CD8-positive, alpha-beta memory T cell (primary cell): ENCODE measurements at regions not wholly inside any gene's neighbourhood (a gene's known extent, or its start where the extent isn't known, plus 50 kb on each side); places are given as distances from the start of the nearest gene placed in this dataset.

Experiments
- CTCF ChIA-PET: fragments of 350-600 bp; sonication (Branson Sonifier 250); formaldehyde crosslinking; loops from one replicate; lab custom pipeline; 2021; ENCODE audit warnings: antibody characterized with exemption; lab: Charles Lee
- POLR2A ChIA-PET: fragments of 350-600 bp; sonication (Branson Sonifier 250); formaldehyde crosslinking; loops from one replicate; lab custom pipeline; 2021; ENCODE audit warnings: antibody characterized with exemption; lab: Charles Lee
- DNase-seq, 5 donors: peaks; one replicate each; pipeline versions ENCODE4 v3.0.0 to v3.0.0-alpha.2; 2020 to 2022; ENCODE audit warnings: mixed read lengths in 1 of 5
- H3K27ac ChIP-seq: one replicate; pipeline ENCODE4 v1.7.0; 2013; ENCODE audit warnings: low read depth, mild to moderate bottlenecking, low read length, moderate library complexity
- H3K27me3 ChIP-seq: 2 replicates; pipeline ENCODE4 v1.7.0; 2013; ENCODE audit warnings: low read length, mild to moderate bottlenecking; ENCODE audit not compliant: insufficient read depth, poor library complexity, severe bottlenecking
- H3K36me3 ChIP-seq: 2 replicates; pipeline ENCODE4 v1.7.0; 2013; ENCODE audit warnings: mild to moderate bottlenecking, low read length, moderate library complexity; ENCODE audit not compliant: insufficient read depth
- H3K4me1 ChIP-seq: 2 replicates; pipeline ENCODE4 v1.7.0; 2013; ENCODE audit warnings: mild to moderate bottlenecking, low read length, moderate library complexity; ENCODE audit not compliant: insufficient read depth
- H3K4me3 ChIP-seq: 2 replicates; pipeline ENCODE4 v1.7.0; 2013; ENCODE audit warnings: mild to moderate bottlenecking, low read length
- H3K9me3 ChIP-seq: 2 replicates; pipeline ENCODE4 v1.7.0; 2013; ENCODE audit warnings: mild to moderate bottlenecking, low read length
- H3K27ac Mint-ChIP-seq, 8 donors: one replicate each; pipeline ENCODE4 v1.8.0; 2020 to 2021; ENCODE audit warnings: mixed read lengths in 8 of 8, mild to moderate bottlenecking in 6 of 8, inconsistent platforms in 3 of 8, moderate library complexity in 3 of 8
- H3K27me3 Mint-ChIP-seq, 2 donors: one replicate each; pipeline ENCODE4 v1.8.0; 2020 to 2021; ENCODE audit warnings: mixed read lengths in 2 of 2, mild to moderate bottlenecking in 1 of 2, moderate library complexity in 1 of 2
- H3K36me3 Mint-ChIP-seq, 3 donors: one replicate each; pipeline ENCODE4 v1.8.0; 2020 to 2021; ENCODE audit warnings: mixed read lengths in 3 of 3, inconsistent platforms in 1 of 3, mild to moderate bottlenecking in 1 of 3
- H3K4me1 Mint-ChIP-seq, 3 donors: one replicate each; pipeline ENCODE4 v1.8.0; 2020 to 2021; ENCODE audit warnings: mixed read lengths in 3 of 3, inconsistent platforms in 1 of 3, mild to moderate bottlenecking in 1 of 3
- H3K4me3 Mint-ChIP-seq, 7 donors: one replicate each; pipeline ENCODE4 v1.8.0; 2020 to 2021; ENCODE audit warnings: mixed read lengths in 7 of 7, mild to moderate bottlenecking in 6 of 7, moderate library complexity in 4 of 7, inconsistent platforms in 2 of 7
- H3K9me3 Mint-ChIP-seq, 5 donors: one replicate each; pipeline ENCODE4 v1.8.0; 2020 to 2022; ENCODE audit warnings: mixed read lengths in 5 of 5, mild to moderate bottlenecking in 3 of 5, moderate library complexity in 2 of 5, inconsistent platforms in 1 of 5

DNA sequence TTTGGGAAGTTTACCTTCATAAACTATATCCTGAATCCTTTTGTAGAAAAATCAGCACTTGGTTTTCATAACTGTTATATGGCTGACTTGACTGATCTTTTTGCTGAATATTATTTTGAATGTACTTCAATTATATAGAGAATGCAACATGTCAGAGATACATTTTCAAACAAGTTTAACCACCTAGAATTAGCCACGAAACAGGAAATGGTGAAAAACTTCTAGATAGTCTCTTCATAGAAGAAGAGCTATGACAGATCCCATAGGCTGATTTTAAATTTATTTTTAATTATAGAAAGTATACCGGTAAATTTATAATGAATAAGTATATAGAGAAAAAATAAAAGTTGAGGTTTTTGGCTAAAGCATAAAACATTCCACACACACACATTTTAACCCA, 436.8 kb upstream of the DPPA4 start:
- peaks cover 6% of the 10 kb centered on the region for H3K4me1 ChIP-seq
- H3K9me3 Mint-ChIP-seq, result peaks cover 5 to 41% (median 15%) of the 10 kb centered on the region in 5 donors
- no peak overlapping the region for H3K27ac ChIP-seq
- peak overlapping the region in 3 of 8 donors; percentile 13 to 42 (median 40) for H3K27ac Mint-ChIP-seq
- DNase-seq, result no peak
- no peaks in the 10 kb centered on the region for H3K36me3 ChIP-seq
- H3K4me1 Mint-ChIP-seq, result peaks cover 20 to 26% (median 23%) of the 10 kb centered on the region in 3 donors
- POLR2A ChIA-PET, result no interaction called here
- no peaks in the 10 kb centered on the region for H3K9me3 ChIP-seq
- no peaks in the 10 kb centered on the region for H3K27me3 ChIP-seq
- peak overlapping the region in 1 of 7 donors; percentile 3 for H3K4me3 Mint-ChIP-seq
- no peak overlapping the region for H3K4me3 ChIP-seq
- H3K36me3 Mint-ChIP-seq, result peaks cover 0 to 68% (median 2%) of the 10 kb centered on the region in 3 donors
- H3K27me3 Mint-ChIP-seq, result no peaks in the 10 kb centered on the region
- CTCF ChIA-PET, result no interaction called here

DNA sequence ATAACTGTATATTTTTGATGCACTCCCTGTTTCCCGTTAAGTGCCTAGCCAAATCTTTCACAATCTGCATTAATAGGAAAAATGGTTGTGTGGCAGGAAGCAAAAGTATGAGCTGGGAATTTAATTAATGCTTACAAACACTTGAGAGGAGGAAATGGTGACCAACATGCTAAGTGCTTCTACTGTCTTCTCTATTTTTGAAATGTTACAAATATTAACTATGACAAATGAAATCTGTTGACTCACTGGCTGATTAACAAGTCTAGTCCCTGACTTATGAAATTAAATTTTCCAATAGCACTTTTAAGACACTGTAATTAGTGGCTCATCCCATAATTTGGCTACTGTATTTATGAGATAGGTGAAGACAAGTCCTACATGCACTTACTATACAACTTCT, 446.9 kb upstream of the DPPA4 start:
- peaks cover 3 to 39% (median 20%) of the 10 kb centered on the region in 5 donors for H3K9me3 Mint-ChIP-seq
- CTCF ChIA-PET, result interaction anchor here (1.1 kb wide), 1 partner anchor 21 kb away, joined by 4 read pairs; no protein-coding TSS in a partner anchor
- H3K9me3 ChIP-seq, result peaks cover 4% of the 10 kb centered on the region
- H3K27ac ChIP-seq, result no peak overlapping the region
- no peak for DNase-seq
- H3K27me3 ChIP-seq, result no peaks in the 10 kb centered on the region
- peaks cover 11 to 18% (median 12%) of the 10 kb centered on the region in 3 donors for H3K4me1 Mint-ChIP-seq
- peaks cover 0 to 55% (median 4%) of the 10 kb centered on the region in 3 donors for H3K36me3 Mint-ChIP-seq
- H3K4me3 Mint-ChIP-seq, result no peak overlapping the region
- H3K4me1 ChIP-seq, result no peaks in the 10 kb centered on the region
- peak overlapping the region in 2 of 8 donors; percentile 7 to 69 for H3K27ac Mint-ChIP-seq
- H3K27me3 Mint-ChIP-seq, result no peaks in the 10 kb centered on the region
- no peaks in the 10 kb centered on the region for H3K36me3 ChIP-seq
- H3K4me3 ChIP-seq, result no peak overlapping the region
- POLR2A ChIA-PET, result no interaction called here

DNA sequence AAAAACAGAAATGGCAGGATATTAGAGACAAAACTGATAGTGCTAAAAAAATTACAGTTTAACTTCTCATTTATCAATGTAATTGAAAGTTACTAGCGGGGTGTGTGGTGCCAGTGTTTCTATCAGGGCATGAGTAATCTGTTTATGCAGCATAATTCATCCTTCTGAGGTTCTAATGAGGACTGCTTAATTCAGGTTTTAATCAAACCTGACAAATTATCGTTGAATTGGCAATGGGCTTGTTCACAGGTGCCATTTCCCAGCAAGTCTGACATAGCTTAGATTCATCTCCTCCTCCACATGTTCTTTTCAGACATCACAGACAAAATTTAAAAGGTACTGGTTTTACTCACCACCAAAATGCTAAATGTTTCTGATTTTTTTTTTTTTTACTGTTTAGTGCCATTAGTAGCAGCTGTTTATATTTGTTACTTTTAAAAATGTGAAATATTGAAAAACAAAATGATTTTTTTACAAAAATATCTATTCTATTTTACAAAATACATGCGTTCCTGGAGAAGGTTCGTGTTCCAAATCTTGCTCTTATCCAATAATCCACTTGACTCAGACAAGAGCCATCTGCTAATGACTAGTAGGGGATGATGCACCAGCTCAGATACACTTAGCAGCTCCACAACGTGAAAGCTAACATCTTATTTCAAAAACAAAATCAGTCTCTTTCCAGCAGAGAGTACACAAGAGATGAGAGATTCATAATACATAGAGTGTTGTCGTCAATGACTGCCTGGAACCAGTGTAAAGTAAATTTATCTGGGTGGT, 447.7 kb upstream of the DPPA4 start:
- no peak for DNase-seq
- peak overlapping the region in 1 of 7 donors; percentile 43 for H3K4me3 Mint-ChIP-seq
- Histone ChIP-seq H3K27ac (no peak overlapping the region), H3K9me3 (peaks cover 4% of the 10 kb centered on the region), H3K36me3 (no peaks in the 10 kb centered on the region), H3K4me1 (no peaks in the 10 kb centered on the region), H3K27me3 (no peaks in the 10 kb centered on the region), H3K4me3 (no peak overlapping the region)
- H3K9me3 Mint-ChIP-seq, result peaks cover 0 to 34% (median 17%) of the 10 kb centered on the region in 5 donors
- no peaks in the 10 kb centered on the region for H3K27me3 Mint-ChIP-seq
- peaks cover 11 to 18% (median 12%) of the 10 kb centered on the region in 3 donors for H3K4me1 Mint-ChIP-seq
- ChIA-PET CTCF (no interaction called here), POLR2A (interaction anchor here (0.6 kb wide), 1 partner anchor 148 kb away, joined by 4 read pairs; no protein-coding TSS in a partner anchor)
- H3K27ac Mint-ChIP-seq, result peak overlapping the region in 3 of 8 donors; percentile 7 to 83 (median 57)
- H3K36me3 Mint-ChIP-seq, result peaks cover 0 to 52% (median 2%) of the 10 kb centered on the region in 3 donors

DNA sequence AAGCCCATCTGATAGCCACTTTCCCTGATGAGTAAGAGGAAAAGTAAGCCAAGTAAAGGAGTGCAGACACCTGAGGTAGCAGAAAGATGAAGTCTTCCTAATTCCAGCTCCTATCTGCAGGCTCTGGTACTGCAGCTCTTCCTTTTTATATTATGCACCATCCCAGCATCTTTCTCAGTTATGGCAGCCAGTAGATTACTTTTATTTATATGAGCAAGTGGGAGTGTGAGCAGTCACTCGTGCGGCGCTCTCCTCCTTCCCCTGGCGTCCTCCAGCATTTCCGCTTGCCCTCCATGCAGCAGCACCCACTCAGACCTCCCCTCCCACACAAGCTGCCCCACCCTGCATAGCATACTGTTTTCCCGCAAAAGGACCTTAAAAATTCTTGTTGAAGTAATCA, 465.9 kb upstream of the DPPA4 start:
- no peak overlapping the region for H3K27ac ChIP-seq
- DNase-seq, result no peak
- no peak overlapping the region for H3K4me3 ChIP-seq
- Mint-ChIP-seq H3K36me3 (peaks cover 0 to 54% (median 2%) of the 10 kb centered on the region in 3 donors), H3K27ac (peak overlapping the region in 2 of 8 donors; percentile 74), H3K4me1 (peaks cover 50 to 64% (median 62%) of the 10 kb centered on the region in 3 donors), H3K9me3 (peaks cover 0 to 44% (median 14%) of the 10 kb centered on the region in 5 donors), H3K27me3 (peaks cover 0 to 2% of the 10 kb centered on the region in 2 donors), H3K4me3 (peak overlapping the region in 2 of 7 donors; percentile 42 to 46)
- CTCF ChIA-PET, result no interaction called here
- H3K27me3 ChIP-seq, result no peaks in the 10 kb centered on the region
- POLR2A ChIA-PET, result no interaction called here
- peaks cover 43% of the 10 kb centered on the region for H3K4me1 ChIP-seq
- no peaks in the 10 kb centered on the region for H3K36me3 ChIP-seq
- H3K9me3 ChIP-seq, result no peaks in the 10 kb centered on the region

DNA sequence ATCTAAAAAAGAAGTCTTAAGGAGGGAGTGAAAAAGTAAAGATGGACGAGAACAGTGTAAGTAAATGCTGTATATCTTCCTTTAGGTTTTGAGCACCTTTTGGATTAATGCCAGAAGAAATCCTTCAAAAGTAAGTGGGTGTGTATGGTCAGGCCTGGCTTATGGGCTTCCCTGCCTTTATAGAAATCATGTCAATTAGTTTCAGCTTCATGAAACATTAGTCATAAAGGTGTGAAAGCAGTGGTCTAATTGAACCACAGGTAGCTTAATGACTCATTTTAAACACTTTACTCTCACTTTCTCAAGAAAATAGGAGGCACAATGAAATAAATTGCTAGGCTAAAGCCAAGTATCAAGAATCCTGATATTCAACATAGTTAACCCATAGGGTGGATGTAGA, 467.4 kb upstream of the DPPA4 start:
- CTCF ChIA-PET, result interaction anchor here (0.9 to 1.4 kb wide), 3 partner anchors 13 to 65 kb away, joined by 3 to 4 read pairs (median 3); no protein-coding TSS in a partner anchor
- peaks cover 56 to 72% (median 72%) of the 10 kb centered on the region in 3 donors for H3K4me1 Mint-ChIP-seq

DNA sequence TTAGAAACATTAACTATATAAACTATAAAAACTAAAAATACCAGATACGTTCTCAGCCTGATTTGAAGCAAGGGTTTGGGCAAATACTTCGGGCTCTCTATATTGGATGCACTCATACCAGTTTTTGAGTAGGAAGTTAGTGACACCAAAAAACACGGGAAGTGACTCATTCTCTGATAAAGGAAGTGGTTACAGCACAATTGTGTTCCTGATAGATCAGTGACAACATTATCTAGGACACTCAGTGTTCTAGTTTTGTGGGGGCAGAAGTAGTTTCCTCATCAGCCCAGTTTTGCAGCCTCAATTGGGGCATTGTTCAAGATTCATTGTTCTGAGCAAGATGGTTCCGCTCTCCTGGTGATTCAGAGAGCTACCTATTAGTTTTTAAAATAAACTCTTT, 469.6 kb upstream of the DPPA4 start:
- H3K27me3 ChIP-seq, result no peaks in the 10 kb centered on the region
- Mint-ChIP-seq H3K9me3 (peaks cover 0 to 21% (median 5%) of the 10 kb centered on the region in 5 donors), H3K27me3 (peaks cover 0 to 2% of the 10 kb centered on the region in 2 donors), H3K27ac (peak overlapping the region; percentile 63 to 98 (median 90)), H3K36me3 (peaks cover 0 to 42% (median 2%) of the 10 kb centered on the region in 3 donors), H3K4me3 (peak overlapping the region; percentile 20 to 81 (median 68)), H3K4me1 (peaks cover 54 to 66% (median 64%) of the 10 kb centered on the region in 3 donors)
- no peaks in the 10 kb centered on the region for H3K9me3 ChIP-seq
- H3K27ac ChIP-seq, result no peak overlapping the region
- H3K4me3 ChIP-seq, result peak overlapping the region; percentile 9
- DNase-seq, result peak; percentile 3 to 76 (median 62)
- ChIA-PET POLR2A (no interaction called here), CTCF (no interaction called here)
- H3K36me3 ChIP-seq, result no peaks in the 10 kb centered on the region
- H3K4me1 ChIP-seq, result peaks cover 52% of the 10 kb centered on the region

More for the DNA sequence above, 467.4 kb upstream of the DPPA4 start:
- Mint-ChIP-seq H3K27ac (peak overlapping the region in 7 of 8 donors; percentile 30 to 87 (median 83)), H3K4me3 (peak overlapping the region; percentile 14 to 77 (median 64)), H3K36me3 (peaks cover 0 to 50% (median 2%) of the 10 kb centered on the region in 3 donors), H3K9me3 (peaks cover 0 to 33% (median 7%) of the 10 kb centered on the region in 5 donors), H3K27me3 (peaks cover 0 to 2% of the 10 kb centered on the region in 2 donors)
- Histone ChIP-seq H3K4me3 (no peak overlapping the region), H3K27me3 (no peaks in the 10 kb centered on the region), H3K27ac (no peak overlapping the region), H3K4me1 (peaks cover 52% of the 10 kb centered on the region), H3K9me3 (no peaks in the 10 kb centered on the region), H3K36me3 (no peaks in the 10 kb centered on the region)
- POLR2A ChIA-PET, result interaction anchor here (0.6 kb wide), 1 partner anchor 11 kb away, joined by 3 read pairs; no protein-coding TSS in a partner anchor
- DNase-seq, result peak in 2 of 5 donors; percentile 53 to 65

DNA sequence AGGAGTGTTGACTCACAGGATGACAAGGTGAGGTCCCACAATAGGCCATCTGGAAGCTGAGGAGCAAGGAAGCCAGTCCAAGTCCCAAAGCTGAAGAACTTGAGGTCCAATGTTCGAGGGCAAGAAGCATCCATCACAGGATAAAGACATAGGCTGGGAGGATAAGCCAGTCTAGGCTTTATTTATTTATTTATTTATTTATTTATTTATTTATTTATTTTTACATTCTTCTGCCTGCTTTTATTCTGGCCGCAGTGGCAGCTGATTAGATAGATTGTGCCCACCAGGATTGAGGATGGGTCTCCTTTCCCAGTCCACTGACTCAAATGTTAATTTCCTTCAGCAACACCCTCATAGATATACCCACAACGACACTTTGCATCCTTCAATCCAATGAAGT, 472.2 kb upstream of the DPPA4 start:
- H3K4me1 Mint-ChIP-seq, result peaks cover 41 to 51% (median 49%) of the 10 kb centered on the region in 3 donors
- no peak overlapping the region for H3K27ac Mint-ChIP-seq
- Histone ChIP-seq H3K27me3 (no peaks in the 10 kb centered on the region), H3K4me1 (peaks cover 45% of the 10 kb centered on the region), H3K4me3 (no peak overlapping the region), H3K9me3 (no peaks in the 10 kb centered on the region), H3K27ac (no peak overlapping the region), H3K36me3 (no peaks in the 10 kb centered on the region)
- ChIA-PET CTCF (no interaction called here), POLR2A (no interaction called here)
- no peaks in the 10 kb centered on the region for H3K27me3 Mint-ChIP-seq
- H3K9me3 Mint-ChIP-seq, result peaks cover 0 to 20% (median 5%) of the 10 kb centered on the region in 5 donors
- DNase-seq, result no peak
- H3K36me3 Mint-ChIP-seq, result peaks cover 0 to 51% (median 2%) of the 10 kb centered on the region in 3 donors
- no peak overlapping the region for H3K4me3 Mint-ChIP-seq

DNA sequence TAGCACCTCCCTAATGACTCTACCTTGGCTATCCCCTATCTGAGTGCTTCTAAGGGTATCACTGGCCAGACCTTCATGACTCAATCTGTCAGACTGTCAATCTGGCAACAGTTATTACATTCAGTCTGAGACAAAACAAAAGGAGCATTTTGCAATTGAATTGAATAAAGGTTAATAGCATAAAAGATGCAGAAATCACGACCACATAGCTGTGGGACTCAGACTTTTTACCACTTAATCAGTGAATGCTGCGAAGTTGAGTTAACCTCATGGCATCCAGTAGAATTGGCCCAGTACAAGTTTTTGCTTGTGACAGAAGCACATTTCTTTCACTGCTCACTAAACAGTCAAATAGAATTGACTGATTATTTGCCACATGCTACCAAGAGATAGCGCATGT, 480.7 kb upstream of the DPPA4 start:
- no peaks in the 10 kb centered on the region for H3K27me3 Mint-ChIP-seq
- no peaks in the 10 kb centered on the region for H3K4me1 ChIP-seq
- CTCF ChIA-PET, result no interaction called here
- peaks cover 0 to 28% (median 0%) of the 10 kb centered on the region in 3 donors for H3K36me3 Mint-ChIP-seq
- H3K27ac ChIP-seq, result no peak overlapping the region
- POLR2A ChIA-PET, result no interaction called here
- H3K9me3 Mint-ChIP-seq, result peaks cover 0 to 2% (median 0%) of the 10 kb centered on the region in 5 donors
- no peaks in the 10 kb centered on the region for H3K9me3 ChIP-seq
- no peak overlapping the region for H3K27ac Mint-ChIP-seq
- no peaks in the 10 kb centered on the region for H3K36me3 ChIP-seq
- no peak for DNase-seq
- H3K4me3 ChIP-seq, result no peak overlapping the region
- no peak overlapping the region for H3K4me3 Mint-ChIP-seq
- H3K27me3 ChIP-seq, result no peaks in the 10 kb centered on the region
- H3K4me1 Mint-ChIP-seq, result no peaks in the 10 kb centered on the region
